ENCODE measurements at regions not wholly inside any gene's neighbourhood (a gene's known extent, or its start where the extent isn't known, plus 50 kb on each side); places are given as distances from the start of the nearest gene placed in this dataset.
"Not testable (repeated sequence)": the region's sequence is repeated elsewhere in the genome, so short reads cannot be mapped to it uniquely, and the experiment has no call there.

GRCh38 chr2:172299741-172300140 is 127.6 kb upstream of the ITGA6 start:
- POLR2A ChIA-PET, result interaction anchor here (0.5 kb wide), 1 partner anchor 315 kb away, joined by 3 read pairs; no protein-coding TSS in a partner anchor
- Mint-ChIP-seq H3K9me3 (no peaks in the 10 kb centered on the region), H3K4me1 (no peaks in the 10 kb centered on the region), H3K36me3 (no peaks in the 10 kb centered on the region), H3K27ac (no peak overlapping the region), H3K27me3 (peaks cover 34% of the 10 kb centered on the region), H3K4me3 (no peak overlapping the region)
- ATAC-seq (ENCODE audit: low read depth) (no peak), DNase-seq (no peak)

GRCh38 chr2:172300851-172301250 is 126.5 kb upstream of the ITGA6 start:
- no peak overlapping the region for H3K27ac Mint-ChIP-seq
- POLR2A ChIA-PET, result no interaction called here
- no peak for DNase-seq
- H3K9me3 Mint-ChIP-seq, result no peaks in the 10 kb centered on the region
- no peaks in the 10 kb centered on the region for H3K4me1 Mint-ChIP-seq
- ATAC-seq (ENCODE audit: low read depth), result no peak
- H3K4me3 Mint-ChIP-seq, result no peak overlapping the region
- H3K27me3 Mint-ChIP-seq, result peaks cover 32% of the 10 kb centered on the region
- no peaks in the 10 kb centered on the region for H3K36me3 Mint-ChIP-seq

- POLR2A ChIA-PET, result no interaction called here
- peaks cover 8% of the 10 kb centered on the region for H3K27me3 Mint-ChIP-seq
- H3K36me3 Mint-ChIP-seq, result no peaks in the 10 kb centered on the region
- ATAC-seq (ENCODE audit: low read depth), result no peak
- no peaks in the 10 kb centered on the region for H3K4me1 Mint-ChIP-seq
- H3K27ac Mint-ChIP-seq, result no peak overlapping the region
- no peak for DNase-seq
- H3K4me3 Mint-ChIP-seq, result no peak overlapping the region
- no peaks in the 10 kb centered on the region for H3K9me3 Mint-ChIP-seq
These were observed 122.3 kb upstream of the ITGA6 start for GRCh38 chr2:172305066-172305465.

- H3K4me3 Mint-ChIP-seq, result no peak overlapping the region
- H3K27ac Mint-ChIP-seq, result no peak overlapping the region
- ATAC-seq (ENCODE audit: low read depth) (no peak), DNase-seq (no peak)
- H3K9me3 Mint-ChIP-seq, result no peaks in the 10 kb centered on the region
- H3K27me3 Mint-ChIP-seq, result peaks cover 5% of the 10 kb centered on the region
- no peaks in the 10 kb centered on the region for H3K4me1 Mint-ChIP-seq
- POLR2A ChIA-PET, result no interaction called here
- no peaks in the 10 kb centered on the region for H3K36me3 Mint-ChIP-seq
These were observed 119.6 kb upstream of the ITGA6 start for GRCh38 chr2:172307800-172308199.

- no peaks in the 10 kb centered on the region for H3K36me3 Mint-ChIP-seq
- ATAC-seq (ENCODE audit: low read depth) (no peak), DNase-seq (no peak)
- POLR2A ChIA-PET, result no interaction called here
- no peaks in the 10 kb centered on the region for H3K4me1 Mint-ChIP-seq
- H3K4me3 Mint-ChIP-seq, result no peak overlapping the region
- peaks cover 5% of the 10 kb centered on the region for H3K27me3 Mint-ChIP-seq
- H3K9me3 Mint-ChIP-seq, result no peaks in the 10 kb centered on the region
- H3K27ac Mint-ChIP-seq, result no peak overlapping the region
These were observed 119.0 kb upstream of the ITGA6 start for GRCh38 chr2:172308253-172308935.

- Mint-ChIP-seq H3K9me3 (no peaks in the 10 kb centered on the region), H3K27me3 (no peaks in the 10 kb centered on the region), H3K27ac (no peak overlapping the region), H3K36me3 (no peaks in the 10 kb centered on the region), H3K4me3 (no peak overlapping the region), H3K4me1 (no peaks in the 10 kb centered on the region)
- no peak for DNase-seq
- ATAC-seq (ENCODE audit: low read depth), result no peak
- POLR2A ChIA-PET, result no interaction called here
These were observed 115.5 kb upstream of the ITGA6 start for GRCh38 chr2:172311921-172312345.

GRCh38 chr2:172313715-172314341 is 113.6 kb upstream of the ITGA6 start:
- no peak for ATAC-seq (ENCODE audit: low read depth)
- H3K27me3 Mint-ChIP-seq, result no peaks in the 10 kb centered on the region
- H3K36me3 Mint-ChIP-seq, result no peaks in the 10 kb centered on the region
- H3K27ac Mint-ChIP-seq, result no peak overlapping the region
- DNase-seq, result no peak
- POLR2A ChIA-PET, result no interaction called here
- no peaks in the 10 kb centered on the region for H3K9me3 Mint-ChIP-seq
- H3K4me3 Mint-ChIP-seq, result no peak overlapping the region
- no peaks in the 10 kb centered on the region for H3K4me1 Mint-ChIP-seq

GRCh38 chr2:172315070-172315469 is 112.3 kb upstream of the ITGA6 start:
- H3K9me3 Mint-ChIP-seq; H3K27ac Mint-ChIP-seq; H3K4me1 Mint-ChIP-seq; H3K4me3 Mint-ChIP-seq; H3K27me3 Mint-ChIP-seq; H3K36me3 Mint-ChIP-seq; DNase-seq; ATAC-seq (ENCODE audit: low read depth); POLR2A ChIA-PET: not testable (repeated sequence)

GRCh38 chr2:172322049-172322448 is 105.3 kb upstream of the ITGA6 start:
- H3K9me3 Mint-ChIP-seq, result peaks cover 3% of the 10 kb centered on the region
- DNase-seq (no peak), ATAC-seq (ENCODE audit: low read depth) (no peak)
- H3K36me3 Mint-ChIP-seq, result no peaks in the 10 kb centered on the region
- H3K27ac Mint-ChIP-seq, result no peak overlapping the region
- no peaks in the 10 kb centered on the region for H3K27me3 Mint-ChIP-seq
- H3K4me3 Mint-ChIP-seq, result no peak overlapping the region
- POLR2A ChIA-PET, result no interaction called here
- H3K4me1 Mint-ChIP-seq, result no peaks in the 10 kb centered on the region

GRCh38 chr2:172323256-172323655 is 104.1 kb upstream of the ITGA6 start:
- Mint-ChIP-seq H3K4me1 (no peaks in the 10 kb centered on the region), H3K27ac (no peak overlapping the region), H3K27me3 (no peaks in the 10 kb centered on the region), H3K4me3 (no peak overlapping the region), H3K9me3 (peaks cover 5% of the 10 kb centered on the region), H3K36me3 (no peaks in the 10 kb centered on the region)
- ATAC-seq (ENCODE audit: low read depth) (no peak), DNase-seq (no peak)
- POLR2A ChIA-PET, result no interaction called here

GRCh38 chr2:172323861-172324597 is 103.4 kb upstream of the ITGA6 start:
- no peaks in the 10 kb centered on the region for H3K4me1 Mint-ChIP-seq
- POLR2A ChIA-PET, result no interaction called here
- no peak overlapping the region for H3K27ac Mint-ChIP-seq
- no peaks in the 10 kb centered on the region for H3K27me3 Mint-ChIP-seq
- H3K4me3 Mint-ChIP-seq, result no peak overlapping the region
- H3K36me3 Mint-ChIP-seq, result no peaks in the 10 kb centered on the region
- peaks cover 5% of the 10 kb centered on the region for H3K9me3 Mint-ChIP-seq
- DNase-seq (no peak), ATAC-seq (ENCODE audit: low read depth) (no peak)

GRCh38 chr2:172326211-172326509 is 101.2 kb upstream of the ITGA6 start:
- POLR2A ChIA-PET, result interaction anchor here (0.6 kb wide), 1 partner anchor 41 kb away, joined by 3 read pairs; no protein-coding TSS in a partner anchor
- Mint-ChIP-seq H3K9me3 (peaks cover 5% of the 10 kb centered on the region), H3K36me3 (no peaks in the 10 kb centered on the region), H3K27ac (no peak overlapping the region), H3K4me3 (no peak overlapping the region), H3K27me3 (no peaks in the 10 kb centered on the region), H3K4me1 (no peaks in the 10 kb centered on the region)
- DNase-seq, result no peak
- ATAC-seq (ENCODE audit: low read depth), result no peak

- H3K9me3 Mint-ChIP-seq, result peaks cover 4% of the 10 kb centered on the region
- H3K27ac Mint-ChIP-seq, result no peak overlapping the region
- H3K4me3 Mint-ChIP-seq, result no peak overlapping the region
- no peaks in the 10 kb centered on the region for H3K36me3 Mint-ChIP-seq
- no peak for DNase-seq
- POLR2A ChIA-PET, result no interaction called here
- ATAC-seq (ENCODE audit: low read depth), result no peak
- no peaks in the 10 kb centered on the region for H3K27me3 Mint-ChIP-seq
- H3K4me1 Mint-ChIP-seq, result no peaks in the 10 kb centered on the region
These were observed 99.1 kb upstream of the ITGA6 start for GRCh38 chr2:172328103-172328841.

- Mint-ChIP-seq H3K27ac (no peak overlapping the region), H3K9me3 (peaks cover 4% of the 10 kb centered on the region), H3K36me3 (no peaks in the 10 kb centered on the region), H3K4me1 (no peaks in the 10 kb centered on the region), H3K4me3 (no peak overlapping the region), H3K27me3 (no peaks in the 10 kb centered on the region)
- no peak for ATAC-seq (ENCODE audit: low read depth)
- DNase-seq, result no peak
- POLR2A ChIA-PET, result no interaction called here
These were observed 98.0 kb upstream of the ITGA6 start for GRCh38 chr2:172329416-172329773.

All from activated naive CD8-positive, alpha-beta T cell treated with anti-CD3 and anti-CD28 coated beads, Interleukin-2, amount 10 ng/mL, durations not matched to agents 7 days and 5 days (primary cell).